NT2/D1 (cell line): ENCODE measurements at regions not wholly inside any gene's neighbourhood (a gene's known extent, or its start where the extent isn't known, plus 50 kb on each side); places are given as distances from the start of the nearest gene placed in this dataset.
"Not testable (repeated sequence)": the region's sequence is repeated elsewhere in the genome, so short reads cannot be mapped to it uniquely, and the experiment has no call there.

Experiments used
- YY1 ChIP-seq: IDR thresholded peaks from 2 replicates; pipeline ENCODE4 v1.6.1; 2011; ENCODE audit not compliant: insufficient read length, insufficient read depth
- ZNF274 ChIP-seq: IDR thresholded peaks from 2 replicates; pipeline ENCODE4 v1.6.1; 2011; ENCODE audit warnings: mild to moderate bottlenecking, low read depth, low read length

GRCh38 chr5:63732880-63733279 is 229.4 kb downstream of the HTR1A start:
- not testable (repeated sequence) for TF ChIP-seq YY1, ZNF274
